Peyer's patch (tissue), 4 donors: ENCODE measurements at regions not wholly inside any gene's neighbourhood (a gene's known extent, or its start where the extent isn't known, plus 50 kb on each side); places are given as distances from the start of the nearest gene placed in this dataset.

Experiments used
- CTCF ChIP-seq, 6 experiments: fragments of 450-650 bp in 4 of 6; fragments of 200-600 bp in 2 of 6; sonication (generic) in 1 of 6; IDR thresholded peaks; one replicate each; pipeline ENCODE4 v1.5.1; 2017 to 2019; ENCODE audit warnings: antibody characterized with exemption in 6 of 6, mild to moderate bottlenecking in 3 of 6, moderate library complexity in 1 of 6
- POLR2A ChIP-seq, 2 donors: fragments of 450-650 bp; IDR thresholded peaks; one replicate each; pipeline ENCODE4 v1.5.1; 2017; ENCODE audit warnings: antibody characterized with exemption in 2 of 2, mild to moderate bottlenecking in 2 of 2, moderate library complexity in 2 of 2

DNA sequence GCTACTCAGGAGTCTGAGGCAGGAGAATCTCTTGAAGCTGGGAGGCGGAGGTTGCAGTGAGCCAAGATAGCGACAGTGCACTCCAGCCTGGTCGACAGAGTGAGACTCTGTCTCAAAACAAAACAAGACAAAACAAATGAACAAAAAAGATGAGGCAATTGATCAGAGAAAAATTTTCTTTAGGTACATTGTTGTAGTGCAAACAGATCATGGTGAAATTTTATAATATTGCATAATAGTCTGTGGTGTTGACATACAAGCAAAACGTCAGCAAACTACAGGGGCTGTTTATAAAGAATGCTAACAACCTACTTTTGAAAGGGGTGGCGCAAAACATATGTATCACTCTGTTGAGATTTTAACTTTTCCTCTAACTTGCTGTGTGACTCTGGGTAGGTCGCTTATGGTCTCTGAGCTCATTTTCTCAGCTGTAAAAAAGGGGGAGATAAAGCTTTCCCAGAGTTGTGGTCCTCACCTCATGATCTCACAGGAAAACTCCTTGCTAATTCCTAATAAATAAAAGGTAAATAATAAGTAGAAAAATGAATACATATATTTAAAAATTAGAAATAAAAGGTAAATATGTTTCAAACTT lies 64.8 kb upstream of the NUP160 start:
- no peak for TF ChIP-seq CTCF (IDR thresholded peaks at IDR 0.05)
- no peak for TF ChIP-seq POLR2A (IDR thresholded peaks at IDR 0.05)
